Osteoblast (primary cell): ENCODE measurements at regions not wholly inside any gene's neighbourhood (a gene's known extent, or its start where the extent isn't known, plus 50 kb on each side); places are given as distances from the start of the nearest gene placed in this dataset.
A peak's percentile ranks its signal among the peaks of the same experiment; 100 is the strongest.

Experiments
- DNase-seq: peaks from one replicate; pipeline ENCODE4 v3.0.0; 2011; ENCODE audit warnings: low spot score, mixed read lengths; ENCODE audit not compliant: insufficient read length; ENCODE audit errors: missing footprints
- H2AFZ ChIP-seq: 2 replicates; pipeline ENCODE4 v1.6.0; 2011; ENCODE audit warnings: mild to moderate bottlenecking, low read length
- H3K27ac ChIP-seq: 2 replicates; pipeline ENCODE4 v1.5.1; 2011; ENCODE audit warnings: mild to moderate bottlenecking, low read depth, low read length, moderate library complexity
- H3K27me3 ChIP-seq: 2 replicates; pipeline ENCODE4 v1.6.0; 2012; ENCODE audit warnings: mild to moderate bottlenecking, control low read depth, inconsistent platforms, low read length, moderate library complexity; ENCODE audit not compliant: insufficient read depth
- H3K36me3 ChIP-seq: 2 replicates; pipeline ENCODE4 v1.5.1; 2011; ENCODE audit warnings: mild to moderate bottlenecking, low read length, control low read depth, moderate library complexity; ENCODE audit not compliant: insufficient read depth
- H3K4me1 ChIP-seq: 2 replicates; pipeline ENCODE4 v1.5.1; 2011; ENCODE audit warnings: mild to moderate bottlenecking, low read length, control low read depth, moderate library complexity; ENCODE audit not compliant: insufficient read depth
- H3K4me2 ChIP-seq: 2 replicates; pipeline ENCODE4 v1.6.0; 2011; ENCODE audit warnings: mild to moderate bottlenecking, low read length; ENCODE audit not compliant: insufficient read depth
- H3K4me3 ChIP-seq: fragments of 200-600 bp; sonication (generic); 3 replicates; pipeline ENCODE4 v1.5.1; 2012; ENCODE audit warnings: mild to moderate bottlenecking, low read length, inconsistent platforms; ENCODE audit not compliant: insufficient read depth
- H3K79me2 ChIP-seq: 2 replicates; pipeline ENCODE4 v1.6.0; 2012; ENCODE audit warnings: mild to moderate bottlenecking, low read length, control low read depth, inconsistent platforms; ENCODE audit not compliant: insufficient read depth
- H3K9me3 ChIP-seq: 2 replicates; pipeline ENCODE4 v1.5.1; 2011; ENCODE audit warnings: low read depth, low read length, control low read depth
- H4K20me1 ChIP-seq: 2 replicates; pipeline ENCODE4 v1.6.0; 2012; ENCODE audit warnings: mild to moderate bottlenecking, low read length, control low read depth; ENCODE audit not compliant: insufficient read depth
- CTCF ChIP-seq: IDR thresholded peaks from 2 replicates; pipeline ENCODE4 v1.5.1; 2011; ENCODE audit warnings: mild to moderate bottlenecking, low read depth, low read length, moderate library complexity; ENCODE audit errors: extremely low read depth

- H3K4me2 ChIP-seq, result no peak overlapping the region
- no peak overlapping the region for H3K4me3 ChIP-seq
- no peaks in the 10 kb centered on the region for H3K27me3 ChIP-seq
- no peaks in the 10 kb centered on the region for H3K36me3 ChIP-seq
- no peak for DNase-seq
- no peak overlapping the region for H3K27ac ChIP-seq
- H3K9me3 ChIP-seq, result no peaks in the 10 kb centered on the region
- H3K4me1 ChIP-seq, result no peaks in the 10 kb centered on the region
- H2AFZ ChIP-seq, result no peak overlapping the region
- TF ChIP-seq CTCF, result no peak
- no peaks in the 10 kb centered on the region for H4K20me1 ChIP-seq
- H3K79me2 ChIP-seq, result no peaks in the 10 kb centered on the region
Observed at GRCh38 chr5:144575736-144576135, 405.1 kb downstream of the KCTD16 start.

GRCh38 chr5:144567421-144567780, 396.7 kb downstream of the KCTD16 start:
- no peaks in the 10 kb centered on the region for H3K27me3 ChIP-seq
- H3K9me3 ChIP-seq, result peaks cover 1% of the 10 kb centered on the region
- no peaks in the 10 kb centered on the region for H3K36me3 ChIP-seq
- H3K4me3 ChIP-seq, result no peak overlapping the region
- TF ChIP-seq CTCF, result peak; percentile 10
- no peak overlapping the region for H3K27ac ChIP-seq
- H3K4me2 ChIP-seq, result no peak overlapping the region
- H2AFZ ChIP-seq, result no peak overlapping the region
- no peaks in the 10 kb centered on the region for H4K20me1 ChIP-seq
- H3K4me1 ChIP-seq, result no peaks in the 10 kb centered on the region
- H3K79me2 ChIP-seq, result no peaks in the 10 kb centered on the region
- DNase-seq, result no peak

GRCh38 chr5:144566747-144567420, 396.2 kb downstream of the KCTD16 start:
- H3K4me1 ChIP-seq, result no peaks in the 10 kb centered on the region
- no peak overlapping the region for H3K4me3 ChIP-seq
- H2AFZ ChIP-seq, result no peak overlapping the region
- H3K4me2 ChIP-seq, result no peak overlapping the region
- peaks cover 1% of the 10 kb centered on the region for H3K9me3 ChIP-seq
- H3K27me3 ChIP-seq, result no peaks in the 10 kb centered on the region
- H4K20me1 ChIP-seq, result no peaks in the 10 kb centered on the region
- H3K79me2 ChIP-seq, result no peaks in the 10 kb centered on the region
- TF ChIP-seq CTCF, result no peak
- H3K27ac ChIP-seq, result no peak overlapping the region
- peak; percentile 31 for DNase-seq
- H3K36me3 ChIP-seq, result no peaks in the 10 kb centered on the region

- Histone ChIP-seq H3K36me3 (no peaks in the 10 kb centered on the region), H3K4me3 (no peak overlapping the region), H3K27ac (no peak overlapping the region), H2AFZ (no peak overlapping the region), H3K27me3 (no peaks in the 10 kb centered on the region), H3K9me3 (no peaks in the 10 kb centered on the region), H3K4me1 (no peaks in the 10 kb centered on the region), H3K79me2 (no peaks in the 10 kb centered on the region), H4K20me1 (no peaks in the 10 kb centered on the region), H3K4me2 (no peak overlapping the region)
- DNase-seq, result no peak
- no peak for TF ChIP-seq CTCF
Observed at GRCh38 chr5:144549580-144549979, 378.9 kb downstream of the KCTD16 start.
